H9 (cell line): ENCODE measurements at regions not wholly inside any gene's neighbourhood (a gene's known extent, or its start where the extent isn't known, plus 50 kb on each side); places are given as distances from the start of the nearest gene placed in this dataset.

Experiments used
- DNase-seq: peaks from one replicate; pipeline ENCODE4 v3.0.0-alpha.2; 2017
- H2AFZ ChIP-seq: one replicate; pipeline ENCODE4 v1.6.1; 2013; ENCODE audit warnings: mild to moderate bottlenecking, low read length, control low read depth, moderate library complexity
- H2AK5ac ChIP-seq: 2 replicates; pipeline ENCODE4 v1.6.1; 2013; ENCODE audit warnings: low read length, control low read depth, mixed read lengths; ENCODE audit not compliant: insufficient read length
- H2BK120ac ChIP-seq: one replicate; pipeline ENCODE4 v1.6.1; 2013; ENCODE audit warnings: low read depth, mild to moderate bottlenecking, low read length, control low read depth, inconsistent platforms; ENCODE audit not compliant: poor library complexity, severe bottlenecking
- H2BK12ac ChIP-seq: 2 replicates; pipeline ENCODE4 v1.6.1; 2013; ENCODE audit warnings: low read length, control low read depth, mixed read lengths, low read depth; ENCODE audit not compliant: insufficient read length
- H2BK15ac ChIP-seq: 2 replicates; pipeline ENCODE4 v1.6.1; 2013; ENCODE audit warnings: low read depth, low read length, control low read depth
- H2BK20ac ChIP-seq: one replicate; pipeline ENCODE4 v1.6.1; 2013; ENCODE audit warnings: low read depth, mild to moderate bottlenecking, low read length, control low read depth, inconsistent platforms; ENCODE audit not compliant: poor library complexity, severe bottlenecking
- H2BK5ac ChIP-seq: 2 replicates; pipeline ENCODE4 v1.6.1; 2013; ENCODE audit warnings: low read length, control low read depth, mixed read lengths; ENCODE audit not compliant: insufficient read length
- H3K14ac ChIP-seq: 2 replicates; pipeline ENCODE4 v1.6.1; 2013; ENCODE audit warnings: low read length, control low read depth; ENCODE audit not compliant: insufficient read depth
- H3K18ac ChIP-seq: 2 replicates; pipeline ENCODE4 v1.6.1; 2013; ENCODE audit warnings: low read depth, mild to moderate bottlenecking, mixed read lengths, low read length, control low read depth; ENCODE audit not compliant: insufficient read length
- H3K23ac ChIP-seq: 2 replicates; pipeline ENCODE4 v1.6.1; 2013; ENCODE audit warnings: low read length, control low read depth, mixed read lengths, low read depth; ENCODE audit not compliant: insufficient read length
- H3K23me2 ChIP-seq: 2 replicates; pipeline ENCODE4 v1.6.1; 2013; ENCODE audit warnings: low read depth, mild to moderate bottlenecking, mixed read lengths, low read length, control low read depth; ENCODE audit not compliant: insufficient read length, poor library complexity, severe bottlenecking
- H3K27ac ChIP-seq: 2 replicates; pipeline ENCODE4 v1.5.1; 2013; ENCODE audit warnings: low read length, control low read depth, mixed read lengths, low read depth; ENCODE audit not compliant: insufficient read length
- H3K27me3 ChIP-seq: 2 replicates; pipeline ENCODE4 v1.6.1; 2013; ENCODE audit warnings: low read length, control low read depth, inconsistent platforms; ENCODE audit not compliant: insufficient read depth
- H3K4ac ChIP-seq: 2 replicates; pipeline ENCODE4 v1.6.1; 2013; ENCODE audit warnings: low read depth, mild to moderate bottlenecking, control low read depth, inconsistent platforms, low read length, moderate library complexity
- H3K4me1 ChIP-seq: 2 replicates; pipeline ENCODE4 v1.6.1; 2013; ENCODE audit warnings: low read length, control low read depth, inconsistent platforms; ENCODE audit not compliant: insufficient read depth
- H3K4me2 ChIP-seq: 2 replicates; pipeline ENCODE4 v1.6.1; 2013; ENCODE audit warnings: low read length, control low read depth, mixed read lengths; ENCODE audit not compliant: insufficient read length, insufficient read depth
- H3K56ac ChIP-seq: 2 replicates; pipeline ENCODE4 v1.6.1; 2013; ENCODE audit warnings: low read depth, mild to moderate bottlenecking, mixed read lengths, low read length, control low read depth; ENCODE audit not compliant: insufficient read length
- H3K79me1 ChIP-seq: 2 replicates; pipeline ENCODE4 v1.6.1; 2013; ENCODE audit warnings: low read depth, mild to moderate bottlenecking, moderate library complexity, low read length, control low read depth, inconsistent platforms; ENCODE audit not compliant: insufficient read depth, poor library complexity, severe bottlenecking
- H3K79me2 ChIP-seq: 2 replicates; pipeline ENCODE4 v1.6.1; 2013; ENCODE audit warnings: low read length, control low read depth, inconsistent platforms; ENCODE audit not compliant: insufficient read depth
- H3K9ac ChIP-seq: 2 replicates; pipeline ENCODE4 v1.6.1; 2013; ENCODE audit warnings: low read length, control low read depth, mixed read lengths; ENCODE audit not compliant: insufficient read length; ENCODE audit errors: extremely low read depth
- H3K9me3 ChIP-seq: one replicate; pipeline ENCODE4 v1.6.1; 2013; ENCODE audit warnings: low read depth, low read length, inconsistent platforms; ENCODE audit not compliant: control insufficient read depth
- H3T11ph ChIP-seq: one replicate; pipeline ENCODE4 v1.6.1; 2013; ENCODE audit warnings: mild to moderate bottlenecking, low read length, control low read depth, inconsistent platforms
- H4K20me1 ChIP-seq: one replicate; pipeline ENCODE4 v1.6.1; 2013; ENCODE audit not compliant: control insufficient read depth, insufficient read length, insufficient read depth
- H4K5ac ChIP-seq: 2 replicates; pipeline ENCODE4 v1.6.1; 2013; ENCODE audit warnings: low read depth, mild to moderate bottlenecking, mixed read lengths, low read length, control low read depth; ENCODE audit not compliant: insufficient read length
- H4K8ac ChIP-seq: replicated peaks from 2 replicates; pipeline ENCODE4 v1.6.1; 2013; ENCODE audit warnings: low read length, control low read depth, mixed read lengths, low read depth; ENCODE audit not compliant: insufficient read length
- H4K91ac ChIP-seq: 2 replicates; pipeline ENCODE4 v1.6.1; 2013; ENCODE audit warnings: low read depth, mild to moderate bottlenecking, moderate library complexity, mixed read lengths, low read length, control low read depth; ENCODE audit not compliant: insufficient read length
- H3K27ac Mint-ChIP-seq, 3 experiments: 2 replicates in 2 of 3; 3 replicates in 1 of 3; pipeline ENCODE4 v1.8.0; 2020 to 2021; ENCODE audit warnings: mixed read lengths in 3 of 3, mild to moderate bottlenecking in 1 of 3, moderate library complexity in 1 of 3
- H3K27me3 Mint-ChIP-seq: 2 replicates; pipeline ENCODE4 v1.8.0; 2021; ENCODE audit warnings: low read depth, mild to moderate bottlenecking, moderate library complexity, mixed read lengths
- H3K36me3 Mint-ChIP-seq, 3 experiments: 2 replicates in 2 of 3; 3 replicates in 1 of 3; pipeline ENCODE4 v1.8.0; 2020 to 2021; ENCODE audit warnings: low read depth in 3 of 3, mixed read lengths in 3 of 3; ENCODE audit not compliant: insufficient read depth in 1 of 3
- H3K4me1 Mint-ChIP-seq, 2 experiments: 2 replicates each; pipeline ENCODE4 v1.8.0; 2020; ENCODE audit warnings: mixed read lengths in 2 of 2
- H3K4me3 Mint-ChIP-seq, 2 experiments: 2 replicates in 1 of 2; 3 replicates in 1 of 2; pipeline ENCODE4 v1.8.0; 2020 to 2021; ENCODE audit warnings: mild to moderate bottlenecking in 2 of 2, mixed read lengths in 2 of 2, moderate library complexity in 1 of 2
- H3K9me3 Mint-ChIP-seq, 2 experiments: 2 replicates in 1 of 2; 3 replicates in 1 of 2; pipeline ENCODE4 v1.8.0; 2020; ENCODE audit warnings: mild to moderate bottlenecking in 2 of 2, mixed read lengths in 2 of 2, moderate library complexity in 1 of 2
- CTCF ChIP-seq: fragments of 200-600 bp; sonication (generic); conservative IDR thresholded peaks from 3 replicates; pipeline ENCODE4 v1.8.0; 2021; ENCODE audit warnings: antibody characterized with exemption, mild to moderate bottlenecking

GRCh38 chr4:135283934-135284333, 1082.3 kb upstream of the PABPC4L start:
- Histone ChIP-seq H3K79me1 (no peaks in the 10 kb centered on the region), H2AFZ (no peak overlapping the region), H3K4me1 (no peaks in the 10 kb centered on the region), H3K27ac (no peak overlapping the region), H3K4me2 (no peak overlapping the region), H3K9ac (no peak overlapping the region), H3K27me3 (no peaks in the 10 kb centered on the region), H4K91ac (no peak overlapping the region), H2AK5ac (no peak overlapping the region), H2BK20ac (no peak overlapping the region), H4K8ac (no peak overlapping the region), H3K56ac (no peak overlapping the region), H3T11ph (no peak overlapping the region), H2BK12ac (no peak overlapping the region), H3K23ac (no peak overlapping the region), H4K5ac (no peak overlapping the region), H2BK15ac (no peak overlapping the region), H3K23me2 (no peaks in the 10 kb centered on the region), H2BK5ac (no peak overlapping the region), H3K18ac (no peak overlapping the region), H3K4ac (no peak overlapping the region), H3K79me2 (no peaks in the 10 kb centered on the region), H2BK120ac (no peak overlapping the region), H3K14ac (no peak overlapping the region), H3K9me3 (no peaks in the 10 kb centered on the region), H4K20me1 (no peaks in the 10 kb centered on the region)
- TF ChIP-seq CTCF: no peak
- Mint-ChIP-seq H3K4me1 (no peaks in the 10 kb centered on the region), H3K4me3 (no peak overlapping the region), H3K36me3 (peaks cover 0 to 6% (median 0%) of the 10 kb centered on the region in 3 experiments; a peak in 3 of 7 replicates), H3K9me3 (peaks cover 2 to 4% of the 10 kb centered on the region in 2 experiments; a peak in 2 of 5 replicates), H3K27ac (no peak overlapping the region), H3K27me3 (no peaks in the 10 kb centered on the region)
- no peak for DNase-seq
